ENCODE measurements at regions not wholly inside any gene's neighbourhood (a gene's known extent, or its start where the extent isn't known, plus 50 kb on each side); places are given as distances from the start of the nearest gene placed in this dataset.

GRCh38 chr10:8192301-8192700 is 137.8 kb downstream of the GATA3 start:
- TF ChIP-seq FOSL1 (IDR thresholded peaks at IDR 0.05; ENCODE audit: low read depth) (no peak), EZH2 (IDR thresholded peaks at IDR 0.05) (no peak), POLR2A (IDR thresholded peaks at IDR 0.05; ENCODE audit: borderline replicate concordance, extremely low read depth, insufficient read depth, insufficient read length) (no peak), ZNF274 (IDR thresholded peaks at IDR 0.05; ENCODE audit: low read depth, low read length) (no peak), POLR2AphosphoS5 (IDR thresholded peaks at IDR 0.05; ENCODE audit: low read depth, low read length) (no peak), SP1 (IDR thresholded peaks at IDR 0.05; ENCODE audit: low read depth) (no peak), CEBPB (IDR thresholded peaks at IDR 0.05; ENCODE audit: low read depth) (no peak), REST (IDR thresholded peaks at IDR 0.05; ENCODE audit: low read depth) (no peak), RAD21 (IDR thresholded peaks at IDR 0.05; ENCODE audit: low read depth) (no peak), ZFX (IDR thresholded peaks at IDR 0.05) (no peak)
- TF ChIP-seq, protein P1, sequence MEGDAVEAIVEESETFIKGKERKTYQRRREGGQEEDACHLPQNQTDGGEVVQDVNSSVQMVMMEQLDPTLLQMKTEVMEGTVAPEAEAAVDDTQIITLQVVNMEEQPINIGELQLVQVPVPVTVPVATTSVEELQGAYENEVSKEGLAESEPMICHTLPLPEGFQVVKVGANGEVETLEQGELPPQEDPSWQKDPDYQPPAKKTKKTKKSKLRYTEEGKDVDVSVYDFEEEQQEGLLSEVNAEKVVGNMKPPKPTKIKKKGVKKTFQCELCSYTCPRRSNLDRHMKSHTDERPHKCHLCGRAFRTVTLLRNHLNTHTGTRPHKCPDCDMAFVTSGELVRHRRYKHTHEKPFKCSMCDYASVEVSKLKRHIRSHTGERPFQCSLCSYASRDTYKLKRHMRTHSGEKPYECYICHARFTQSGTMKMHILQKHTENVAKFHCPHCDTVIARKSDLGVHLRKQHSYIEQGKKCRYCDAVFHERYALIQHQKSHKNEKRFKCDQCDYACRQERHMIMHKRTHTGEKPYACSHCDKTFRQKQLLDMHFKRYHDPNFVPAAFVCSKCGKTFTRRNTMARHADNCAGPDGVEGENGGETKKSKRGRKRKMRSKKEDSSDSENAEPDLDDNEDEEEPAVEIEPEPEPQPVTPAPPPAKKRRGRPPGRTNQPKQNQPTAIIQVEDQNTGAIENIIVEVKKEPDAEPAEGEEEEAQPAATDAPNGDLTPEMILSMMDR (IDR thresholded peaks at IDR 0.05 in 2 of 3, conservative IDR thresholded peaks at IDR 0.05 in 1 of 3; ENCODE audit: borderline replicate concordance in 1 of 3, insufficient read depth in 1 of 3, low read depth in 2 of 3, low read length in 2 of 3), result no peak

Data from HCT116 (cell line).